Stimulated activated CD4-positive, alpha-beta T cell treated with anti-CD3 and anti-CD28 coated beads, Interleukin-1b, Interleukin-23, amount 100 ng/mL, for 48 hours (primary cell): ENCODE measurements at regions not wholly inside any gene's neighbourhood (a gene's known extent, or its start where the extent isn't known, plus 50 kb on each side); places are given as distances from the start of the nearest gene placed in this dataset.

Experiments used
- DNase-seq: peaks from one replicate; pipeline ENCODE4 v3.0.0-alpha.2; 2020

- DNase-seq, result no peak
Measured at GRCh38 chr18:8945514-8945913, 157.0 kb upstream of the NDUFV2 start.

GRCh38 chr18:8946066-8946838 is 156.2 kb upstream of the NDUFV2 start:
- DNase-seq, result no peak

GRCh38 chr18:8947566-8947965 is 154.9 kb upstream of the NDUFV2 start:
- no peak for DNase-seq

GRCh38 chr18:8948011-8948410 is 154.5 kb upstream of the NDUFV2 start:
- DNase-seq, result no peak

- no peak for DNase-seq
Measured at GRCh38 chr18:8948471-8949149, 153.9 kb upstream of the NDUFV2 start.

GRCh38 chr18:8949206-8949605 is 153.3 kb upstream of the NDUFV2 start:
- no peak for DNase-seq

- no peak for DNase-seq
Measured at GRCh38 chr18:8951491-8951890, 151.0 kb upstream of the NDUFV2 start.

- no peak for DNase-seq
Measured at GRCh38 chr18:8952174-8952573, 150.3 kb upstream of the NDUFV2 start.

GRCh38 chr18:8952769-8953760 is 149.4 kb upstream of the NDUFV2 start:
- no peak for DNase-seq

- no peak for DNase-seq
Measured at GRCh38 chr18:8957731-8958130, 144.8 kb upstream of the NDUFV2 start.

GRCh38 chr18:8958660-8959059 is 143.8 kb upstream of the NDUFV2 start:
- DNase-seq, result no peak

- DNase-seq, result no peak
Measured at GRCh38 chr18:8959551-8960135, 142.9 kb upstream of the NDUFV2 start.

GRCh38 chr18:8960740-8961657 is 141.5 kb upstream of the NDUFV2 start:
- no peak for DNase-seq

- no peak for DNase-seq
Measured at GRCh38 chr18:8962192-8962779, 140.2 kb upstream of the NDUFV2 start.

GRCh38 chr18:8962855-8963635 is 139.5 kb upstream of the NDUFV2 start:
- no peak for DNase-seq

- no peak for DNase-seq
Measured at GRCh38 chr18:8963876-8964275, 138.6 kb upstream of the NDUFV2 start.

- no peak for DNase-seq
Measured at GRCh38 chr18:8965398-8965797, 137.1 kb upstream of the NDUFV2 start.

- DNase-seq, result no peak
Measured at GRCh38 chr18:8966821-8967220, 135.7 kb upstream of the NDUFV2 start.

- no peak for DNase-seq
Measured at GRCh38 chr18:8967573-8967972, 134.9 kb upstream of the NDUFV2 start.

GRCh38 chr18:8969639-8970390 is 132.7 kb upstream of the NDUFV2 start:
- no peak for DNase-seq
